ENCODE measurements at regions not wholly inside any gene's neighbourhood (a gene's known extent, or its start where the extent isn't known, plus 50 kb on each side); places are given as distances from the start of the nearest gene placed in this dataset.

GRCh38 chr2:5459041-5459440 lies 233.1 kb upstream of the SOX11 start:
- Histone ChIP-seq H3K4me3 (no peak overlapping the region), H3K27ac (no peak overlapping the region)

DNA sequence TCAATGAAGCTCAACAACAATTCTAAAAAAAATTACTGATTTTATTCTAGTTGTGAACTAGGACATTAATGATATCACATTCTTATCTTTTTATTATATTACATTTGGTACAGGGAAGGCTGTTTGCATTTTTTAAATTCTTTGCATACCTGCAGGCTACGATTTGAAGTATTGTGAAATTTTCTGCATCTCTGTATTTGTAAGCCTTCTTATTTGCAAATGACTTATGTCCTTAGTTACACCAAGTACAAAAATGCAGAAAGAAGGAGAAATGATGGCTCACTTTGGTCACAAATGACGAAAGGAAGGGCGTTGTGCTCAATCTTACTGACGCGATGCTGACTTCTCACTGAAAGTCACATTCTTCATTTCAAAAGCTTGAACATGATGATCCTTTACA lies 227.5 kb upstream of the SOX11 start:
- Histone ChIP-seq H3K27ac (no peak overlapping the region), H3K4me3 (no peak overlapping the region)

- Histone ChIP-seq H3K27ac (no peak overlapping the region), H3K4me3 (no peak overlapping the region)
Measured at GRCh38 chr2:5465859-5466258, 226.3 kb upstream of the SOX11 start.

GRCh38 chr2:5467178-5467905 lies 224.8 kb upstream of the SOX11 start:
- Histone ChIP-seq H3K4me3 (no peak overlapping the region), H3K27ac (no peak overlapping the region)

DNA sequence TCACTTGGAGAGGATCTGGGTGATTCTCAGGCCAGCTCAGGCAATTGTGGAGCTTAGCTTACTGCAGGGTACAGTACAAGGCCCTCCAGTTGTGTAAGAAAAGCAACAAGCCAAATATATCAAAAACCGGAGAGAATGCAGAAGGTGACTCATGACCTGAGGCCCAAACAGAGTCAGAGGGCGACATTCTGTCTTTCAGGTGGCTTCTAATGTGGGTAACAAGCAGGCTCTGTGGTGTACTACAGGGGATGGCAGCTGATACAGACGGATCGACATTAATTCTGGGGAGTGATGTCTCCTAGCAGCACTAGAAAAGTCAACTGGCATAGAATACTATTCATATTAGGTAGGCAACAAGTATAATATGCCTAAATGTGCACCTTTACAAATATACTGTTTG lies 219.5 kb upstream of the SOX11 start:
- H3K27ac ChIP-seq = no peak overlapping the region
- no peak overlapping the region for H3K4me3 ChIP-seq

DNA sequence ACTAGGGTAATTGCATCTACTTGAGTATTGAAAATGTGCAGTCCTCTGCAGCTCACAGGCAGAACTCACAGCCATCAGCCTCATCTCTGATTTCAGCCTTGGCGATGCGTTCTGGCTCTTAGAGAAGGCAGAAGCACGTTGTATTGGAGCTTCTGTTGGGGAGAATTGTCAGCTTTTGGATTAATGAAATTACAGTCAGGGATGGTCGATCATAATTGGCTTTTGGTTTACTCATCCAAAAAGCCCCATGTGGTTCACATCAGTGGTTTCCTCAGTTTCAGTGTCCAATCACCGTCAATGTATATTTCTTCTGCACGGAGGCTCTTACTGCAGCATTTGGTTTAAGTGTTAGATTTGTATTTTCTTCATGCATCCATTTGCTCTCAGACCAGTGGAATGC lies 218.5 kb upstream of the SOX11 start:
- Histone ChIP-seq H3K4me3 (no peak overlapping the region), H3K27ac (no peak overlapping the region)

DNA sequence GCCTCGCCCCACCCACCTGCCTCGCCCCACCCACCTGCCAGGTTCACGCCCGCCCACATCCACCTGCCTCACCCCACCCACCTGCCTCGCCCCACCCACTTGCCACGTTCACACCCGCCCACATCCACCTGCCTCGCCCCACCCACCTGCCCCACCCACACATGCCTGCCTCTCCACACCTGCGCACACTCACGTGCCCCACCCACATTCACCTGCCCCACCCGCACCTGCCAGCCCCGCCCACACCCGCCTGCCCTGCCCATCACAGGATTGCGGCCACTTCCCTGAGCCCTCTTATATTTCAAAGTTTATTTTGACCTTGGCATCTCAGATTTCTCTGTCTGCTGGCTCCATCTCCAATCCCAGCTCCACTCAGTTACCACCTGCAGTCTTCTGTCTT lies 217.5 kb upstream of the SOX11 start:
- Histone ChIP-seq H3K4me3 (no peak overlapping the region), H3K27ac (no peak overlapping the region)

DNA sequence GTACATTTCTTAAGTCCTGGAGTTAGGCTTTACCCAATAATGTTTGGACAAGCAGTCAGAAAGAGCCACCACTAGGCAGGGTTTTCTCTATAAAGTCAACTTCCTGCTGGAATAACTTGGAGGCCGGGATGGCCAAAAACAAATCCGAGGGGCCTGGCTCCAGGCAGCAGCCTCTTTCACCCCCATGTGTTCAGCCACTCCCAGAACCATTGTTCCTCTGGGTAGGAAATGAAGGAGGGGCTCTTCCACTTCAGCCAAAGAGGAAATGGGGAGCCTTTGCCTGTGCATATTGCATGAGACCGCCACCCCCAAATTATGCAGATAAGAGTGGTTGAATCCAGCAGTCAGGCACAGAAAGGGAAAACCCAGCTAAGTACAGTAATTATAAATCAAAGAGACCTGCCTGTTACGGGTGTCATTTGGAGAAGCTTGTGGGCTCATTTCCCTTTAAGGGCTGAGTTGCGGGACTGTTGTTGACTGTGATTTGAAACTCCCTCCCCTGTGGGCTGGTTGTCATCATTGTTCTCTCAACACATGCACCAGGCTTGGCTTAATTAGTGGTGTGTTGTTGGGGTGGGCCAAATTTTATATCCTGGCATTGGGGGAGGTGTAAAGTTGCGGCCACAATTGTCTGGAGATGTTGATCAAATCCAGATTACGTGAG lies 212.8 kb upstream of the SOX11 start:
- Histone ChIP-seq H3K4me3 (no peak overlapping the region), H3K27ac (peak overlapping the region in 2 of 21 experiments; percentile 0 to 47)

DNA sequence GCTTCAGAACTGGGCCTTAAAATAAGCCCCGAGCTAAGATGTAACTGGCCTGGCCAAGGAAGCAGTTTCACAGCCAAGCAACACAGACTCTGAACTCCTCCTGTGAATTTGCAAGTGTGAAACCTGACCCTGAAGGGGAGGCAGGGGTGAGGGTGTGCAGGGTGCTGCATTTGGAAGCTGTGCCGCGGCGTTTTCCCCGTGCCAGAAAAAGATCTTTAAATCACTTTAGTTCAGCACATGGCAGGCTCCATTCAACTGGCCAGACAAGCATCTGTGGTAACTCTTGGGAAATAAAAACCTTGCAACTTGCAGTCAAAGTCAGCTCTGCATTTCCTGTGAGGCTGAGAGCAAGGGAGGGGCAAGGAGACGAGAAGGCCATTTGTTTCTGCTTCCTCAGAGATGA lies 209.3 kb upstream of the SOX11 start:
- Histone ChIP-seq H3K4me3 (no peak overlapping the region), H3K27ac (no peak overlapping the region)

- Histone ChIP-seq H3K27ac (no peak overlapping the region), H3K4me3 (no peak overlapping the region)
Measured at GRCh38 chr2:5484868-5485267, 207.3 kb upstream of the SOX11 start.

DNA sequence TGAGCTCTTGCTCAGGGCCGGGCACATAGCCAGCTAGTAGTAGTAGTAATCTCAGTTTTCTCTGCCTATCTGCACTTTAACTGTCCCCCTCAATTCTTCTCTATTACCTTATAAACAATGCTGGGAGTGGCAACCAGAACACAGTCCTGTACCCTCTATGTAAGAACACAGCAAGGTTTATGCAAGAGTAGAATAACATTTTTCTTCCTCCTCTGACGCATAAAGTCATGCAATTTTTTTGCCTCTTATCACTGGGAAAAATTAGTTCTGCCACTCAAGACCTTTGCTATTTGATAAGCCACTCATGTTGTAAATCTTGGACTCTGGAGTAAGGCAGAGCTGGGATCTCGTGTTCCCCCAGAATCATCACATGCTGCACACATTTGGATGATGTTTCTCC lies 200.7 kb upstream of the SOX11 start:
- H3K4me3 ChIP-seq = no peak overlapping the region
- no peak overlapping the region for H3K27ac ChIP-seq

DNA sequence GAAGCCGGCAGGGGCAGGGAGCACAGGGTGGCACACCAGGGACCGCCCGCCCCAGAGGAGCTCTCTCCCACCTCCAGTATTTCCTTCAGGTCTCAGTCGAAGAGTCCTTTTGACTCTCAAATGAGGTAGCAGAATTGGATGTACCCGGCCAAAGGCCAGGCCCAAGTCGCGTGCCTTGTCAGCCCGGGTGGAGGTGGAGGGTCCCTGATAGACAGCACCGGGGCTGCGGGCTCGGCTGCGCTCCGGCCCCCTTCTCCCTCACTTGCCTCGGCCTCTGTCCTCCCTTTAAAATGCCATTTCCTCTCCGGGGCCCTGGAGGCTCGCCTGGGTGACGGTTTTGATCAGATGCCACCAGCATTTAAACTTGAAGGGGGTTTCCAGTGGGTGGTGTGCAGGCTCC lies 198.9 kb upstream of the SOX11 start:
- no peak overlapping the region for H3K4me3 ChIP-seq
- no peak overlapping the region for H3K27ac ChIP-seq

GRCh38 chr2:5494212-5494611 lies 198.0 kb upstream of the SOX11 start:
- Histone ChIP-seq H3K27ac (no peak overlapping the region), H3K4me3 (no peak overlapping the region)

GRCh38 chr2:5495586-5495985 lies 196.6 kb upstream of the SOX11 start:
- Histone ChIP-seq H3K4me3 (no peak overlapping the region), H3K27ac (no peak overlapping the region)

DNA sequence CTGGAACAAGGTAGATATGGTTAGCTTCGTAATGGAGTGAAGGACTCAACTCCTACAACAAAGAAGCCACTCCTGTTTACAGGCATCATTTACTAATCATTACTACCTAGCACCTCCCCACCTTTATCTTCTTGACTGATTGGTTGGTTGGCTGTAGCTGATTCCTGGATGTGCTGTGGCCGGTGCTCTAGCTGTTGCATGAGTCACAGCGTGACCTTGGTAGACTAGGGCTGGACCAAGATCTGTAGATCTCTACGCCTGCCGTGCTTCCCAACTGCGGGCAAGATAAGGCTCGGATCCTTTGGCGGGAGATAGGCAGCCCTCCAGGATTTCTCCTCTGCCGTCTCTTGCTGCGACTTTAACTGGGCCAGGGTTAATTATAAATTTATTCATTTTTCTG lies 194.3 kb upstream of the SOX11 start:
- no peak overlapping the region for H3K27ac ChIP-seq
- H3K4me3 ChIP-seq = no peak overlapping the region

DNA sequence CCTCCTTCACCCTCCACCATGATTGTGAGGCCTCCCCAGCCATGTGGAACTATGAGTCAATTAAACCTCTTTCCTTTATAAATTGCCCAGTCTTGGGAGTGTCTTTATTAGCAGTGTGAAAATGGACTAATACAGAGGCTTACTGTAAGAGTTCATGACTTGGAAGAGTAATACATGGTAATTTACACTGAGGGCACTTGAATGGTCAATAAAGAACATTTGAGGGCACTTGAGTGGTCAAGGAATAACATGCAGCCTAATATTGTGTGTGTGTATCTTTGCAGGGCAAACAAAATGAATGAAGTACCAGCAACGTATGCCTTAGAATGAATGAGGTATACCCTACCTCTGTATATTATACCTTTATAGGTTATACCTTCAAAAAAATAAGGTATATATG lies 190.4 kb upstream of the SOX11 start:
- H3K4me3 ChIP-seq = no peak overlapping the region
- H3K27ac ChIP-seq = no peak overlapping the region

DNA sequence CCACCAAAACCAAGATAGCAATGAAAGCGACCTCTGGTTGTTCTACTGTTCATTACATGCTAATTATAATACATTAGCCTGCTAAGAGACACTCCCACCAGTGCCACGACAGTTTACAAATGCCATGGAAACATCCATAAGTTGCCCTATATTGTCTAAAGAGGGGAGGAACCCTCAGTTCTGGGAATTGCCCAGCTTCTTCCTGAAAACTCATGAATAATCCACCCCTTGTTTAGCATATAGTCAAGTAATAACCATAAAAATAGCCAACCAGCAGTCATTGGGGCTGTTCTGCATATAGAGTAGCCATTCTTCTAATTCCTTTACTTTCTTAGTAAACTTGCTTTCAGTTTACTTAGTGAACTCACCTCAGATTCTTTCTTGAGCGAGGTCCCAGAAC lies 189.8 kb upstream of the SOX11 start:
- no peak overlapping the region for H3K27ac ChIP-seq

GRCh38 chr2:5504756-5505155 lies 187.4 kb upstream of the SOX11 start:
- Histone ChIP-seq H3K27ac (no peak overlapping the region), H3K4me3 (no peak overlapping the region)

More for the DNA sequence above, 189.8 kb upstream of the SOX11 start:
- no peak overlapping the region for H3K4me3 ChIP-seq

DNA sequence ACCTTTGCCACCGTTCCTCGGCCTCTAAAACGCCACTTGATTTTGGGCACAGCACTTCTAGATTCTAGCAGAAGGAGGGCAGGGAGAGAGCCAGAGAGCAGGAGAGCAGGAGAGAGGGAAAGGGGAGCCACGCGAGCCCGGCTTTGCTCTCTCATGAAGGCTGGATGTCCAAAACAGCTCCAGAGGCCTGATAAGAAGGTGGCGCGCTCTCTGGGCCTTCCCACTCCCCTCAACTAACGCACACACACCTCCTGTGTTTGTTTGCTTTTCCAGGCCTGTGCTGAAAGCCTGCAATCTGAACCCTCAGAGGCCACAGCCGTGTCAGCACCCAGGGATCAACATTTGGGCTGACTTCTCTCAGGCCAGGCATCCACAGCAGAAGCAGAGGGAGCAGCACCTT lies 184.8 kb upstream of the SOX11 start:
- Histone ChIP-seq H3K4me3 (no peak overlapping the region), H3K27ac (no peak overlapping the region)

DNA sequence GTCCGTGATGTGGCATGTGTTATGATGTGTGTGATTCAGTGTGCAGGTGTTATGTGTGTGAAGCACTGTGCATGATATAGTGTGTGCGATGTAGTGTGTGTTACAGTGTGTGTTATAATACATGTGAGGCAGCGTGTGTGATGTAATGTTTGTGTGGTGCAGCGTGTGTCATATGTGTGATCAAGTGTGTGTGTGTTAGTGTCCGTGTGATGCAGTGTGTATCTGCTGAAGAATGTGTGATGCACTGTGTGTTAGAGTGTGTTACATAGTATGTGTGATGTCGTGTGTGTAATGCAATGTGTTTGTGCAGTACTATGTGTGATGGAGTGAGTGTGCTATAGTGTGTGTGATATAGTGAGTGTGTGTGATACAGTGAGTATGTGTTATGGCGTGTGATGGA lies 182.8 kb upstream of the SOX11 start:
- Histone ChIP-seq H3K27ac (no peak overlapping the region), H3K4me3 (no peak overlapping the region)

- Histone ChIP-seq H3K27ac (no peak overlapping the region), H3K4me3 (no peak overlapping the region)
Measured at GRCh38 chr2:5510082-5510481, 182.1 kb upstream of the SOX11 start.

- H3K4me3 ChIP-seq = no peak overlapping the region
- H3K27ac ChIP-seq = no peak overlapping the region
Measured at GRCh38 chr2:5515693-5516092, 176.5 kb upstream of the SOX11 start.
